ENCODE measurements at regions not wholly inside any gene's neighbourhood (a gene's known extent, or its start where the extent isn't known, plus 50 kb on each side); places are given as distances from the start of the nearest gene placed in this dataset.

- no peaks in the 10 kb centered on the region for H3K27me3 ChIP-seq (ENCODE audit: insufficient read depth, low read length)
- H3K9ac ChIP-seq (ENCODE audit: extremely low read depth, insufficient read length, low read length) = no peak overlapping the region
- H3T11ph ChIP-seq (ENCODE audit: low read length) = no peak overlapping the region
- no peak overlapping the region for H3K27ac ChIP-seq (ENCODE audit: insufficient read length, low read depth, low read length)
- no peaks in the 10 kb centered on the region for H4K20me1 ChIP-seq (ENCODE audit: control insufficient read depth, insufficient read depth, insufficient read length)
- H2BK20ac ChIP-seq (ENCODE audit: low read depth, low read length, poor library complexity, severe bottlenecking) = no peak overlapping the region
- no peak overlapping the region for H3K14ac ChIP-seq (ENCODE audit: insufficient read depth, low read length)
- H3K56ac ChIP-seq (ENCODE audit: insufficient read length, low read depth, low read length) = no peak overlapping the region
- DNase-seq = no peak
- Mint-ChIP-seq H3K27me3 (ENCODE audit: low read depth) (no peaks in the 10 kb centered on the region), H3K27ac (no peak overlapping the region), H3K9me3 (no peaks in the 10 kb centered on the region), H3K4me1 (no peaks in the 10 kb centered on the region), H3K4me3 (no peak overlapping the region), H3K36me3 (ENCODE audit: insufficient read depth in 1 of 3, low read depth in 3 of 3) (no peaks in the 10 kb centered on the region)
- H2AFZ ChIP-seq (ENCODE audit: low read length) = no peak overlapping the region
- no peak overlapping the region for H3K18ac ChIP-seq (ENCODE audit: insufficient read length, low read depth, low read length)
- no peaks in the 10 kb centered on the region for H3K4me1 ChIP-seq (ENCODE audit: insufficient read depth, low read length)
- H4K91ac ChIP-seq (ENCODE audit: insufficient read length, low read depth, low read length) = no peak overlapping the region
- no CpG with 5 or more reads among the region's 1 CpG for WGBS (ENCODE audit: extremely low coverage, insufficient read length, low lambda C conversion rate)
- no peaks in the 10 kb centered on the region for H3K79me1 ChIP-seq (ENCODE audit: insufficient read depth, low read depth, low read length, poor library complexity, severe bottlenecking)
- no peak overlapping the region for H3K4ac ChIP-seq (ENCODE audit: low read depth, low read length)
- H2AK5ac ChIP-seq (ENCODE audit: insufficient read length, low read length) = no peak overlapping the region
- no peak overlapping the region for H2BK12ac ChIP-seq (ENCODE audit: insufficient read length, low read depth, low read length)
- no peak overlapping the region for H2BK15ac ChIP-seq (ENCODE audit: low read depth, low read length)
- H3K4me2 ChIP-seq (ENCODE audit: insufficient read depth, insufficient read length, low read length) = no peak overlapping the region
- H2BK120ac ChIP-seq (ENCODE audit: low read depth, low read length, poor library complexity, severe bottlenecking) = no peak overlapping the region
- H3K23ac ChIP-seq (ENCODE audit: insufficient read length, low read depth, low read length) = no peak overlapping the region
- H4K8ac ChIP-seq (replicated peaks; ENCODE audit: insufficient read length, low read depth, low read length) = no peak overlapping the region
- TF ChIP-seq, protein P1, sequence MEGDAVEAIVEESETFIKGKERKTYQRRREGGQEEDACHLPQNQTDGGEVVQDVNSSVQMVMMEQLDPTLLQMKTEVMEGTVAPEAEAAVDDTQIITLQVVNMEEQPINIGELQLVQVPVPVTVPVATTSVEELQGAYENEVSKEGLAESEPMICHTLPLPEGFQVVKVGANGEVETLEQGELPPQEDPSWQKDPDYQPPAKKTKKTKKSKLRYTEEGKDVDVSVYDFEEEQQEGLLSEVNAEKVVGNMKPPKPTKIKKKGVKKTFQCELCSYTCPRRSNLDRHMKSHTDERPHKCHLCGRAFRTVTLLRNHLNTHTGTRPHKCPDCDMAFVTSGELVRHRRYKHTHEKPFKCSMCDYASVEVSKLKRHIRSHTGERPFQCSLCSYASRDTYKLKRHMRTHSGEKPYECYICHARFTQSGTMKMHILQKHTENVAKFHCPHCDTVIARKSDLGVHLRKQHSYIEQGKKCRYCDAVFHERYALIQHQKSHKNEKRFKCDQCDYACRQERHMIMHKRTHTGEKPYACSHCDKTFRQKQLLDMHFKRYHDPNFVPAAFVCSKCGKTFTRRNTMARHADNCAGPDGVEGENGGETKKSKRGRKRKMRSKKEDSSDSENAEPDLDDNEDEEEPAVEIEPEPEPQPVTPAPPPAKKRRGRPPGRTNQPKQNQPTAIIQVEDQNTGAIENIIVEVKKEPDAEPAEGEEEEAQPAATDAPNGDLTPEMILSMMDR (conservative IDR thresholded peaks at IDR 0.05) = no peak
- H3K23me2 ChIP-seq (ENCODE audit: insufficient read length, low read depth, low read length, poor library complexity, severe bottlenecking) = no peaks in the 10 kb centered on the region
- H3K9me3 ChIP-seq (ENCODE audit: control insufficient read depth, low read depth, low read length) = no peaks in the 10 kb centered on the region
- H2BK5ac ChIP-seq (ENCODE audit: insufficient read length, low read length) = no peak overlapping the region
- H3K79me2 ChIP-seq (ENCODE audit: insufficient read depth, low read length) = no peaks in the 10 kb centered on the region
- no peak overlapping the region for H4K5ac ChIP-seq (ENCODE audit: insufficient read length, low read depth, low read length)
Observed at GRCh38 chr6:22666021-22666420, 96.7 kb downstream of the HDGFL1 start.
